Caco-2 (cell line): ENCODE measurements at regions not wholly inside any gene's neighbourhood (a gene's known extent, or its start where the extent isn't known, plus 50 kb on each side); places are given as distances from the start of the nearest gene placed in this dataset.
A peak's percentile ranks its signal among the peaks of the same experiment; 100 is the strongest.

ENCODE experiments used
- BruUV-seq: library from RNA; stranded (reverse); fragments of 400-500 nt; replicated peaks from 2 replicates; lab custom pipeline; 2021; lab: Mats Ljungman, UMichigan
- CTCF ChIA-PET: fragments of 300-600 bp; sonication (Branson Sonifier 250); formaldehyde crosslinking; loops from one replicate; lab custom pipeline; 2022; ENCODE audit warnings: antibody characterized with exemption; lab: Charles Lee
- POLR2A ChIA-PET: fragments of 300-600 bp; sonication (Branson Sonifier 250); formaldehyde crosslinking; loops from one replicate; lab custom pipeline; 2022; ENCODE audit warnings: antibody characterized with exemption; lab: Charles Lee
- DNase-seq, 2 experiments: peaks; one replicate each; pipeline versions ENCODE4 v3.0.0 to v3.0.0-alpha.2; 2020 to 2022
- H3K27me3 ChIP-seq: replicated peaks from 2 replicates; pipeline ENCODE4 v1.6.0; 2011; ENCODE audit warnings: low read length; ENCODE audit not compliant: control insufficient read depth, insufficient read depth
- H3K36me3 ChIP-seq: 2 replicates; pipeline ENCODE4 v1.5.1; 2011; ENCODE audit warnings: low read length; ENCODE audit not compliant: control insufficient read depth, insufficient read depth
- H3K4me1 ChIP-seq: fragments of 250-450 bp; sonication (Bioruptor Pico); 2 replicates; pipeline ENCODE4 v1.5.1; 2020; ENCODE audit warnings: mild to moderate bottlenecking
- H3K4me3 ChIP-seq: 2 replicates; pipeline ENCODE4 v1.5.1; 2011; ENCODE audit warnings: low read depth, mild to moderate bottlenecking, control low read depth, low read length
- H3K9me3 ChIP-seq: fragments of 250-450 bp; sonication (Bioruptor Pico); 2 replicates; pipeline ENCODE4 v1.5.1; 2020; ENCODE audit warnings: mild to moderate bottlenecking, moderate library complexity
- H3K27ac Mint-ChIP-seq: one replicate; pipeline ENCODE4 v1.8.0; 2022; ENCODE audit warnings: mixed read lengths; ENCODE audit not compliant: unreplicated experiment
- H3K27me3 Mint-ChIP-seq: one replicate; pipeline ENCODE4 v1.8.0; 2022; ENCODE audit warnings: mixed read lengths; ENCODE audit not compliant: insufficient read depth, unreplicated experiment
- H3K36me3 Mint-ChIP-seq: one replicate; pipeline ENCODE4 v1.8.0; 2022; ENCODE audit warnings: mild to moderate bottlenecking, mixed read lengths; ENCODE audit not compliant: insufficient read depth, unreplicated experiment
- H3K4me1 Mint-ChIP-seq: one replicate; pipeline ENCODE4 v1.8.0; 2022; ENCODE audit warnings: low read depth, mixed read lengths; ENCODE audit not compliant: unreplicated experiment
- H3K4me3 Mint-ChIP-seq: one replicate; pipeline ENCODE4 v1.8.0; 2022; ENCODE audit warnings: mild to moderate bottlenecking, moderate library complexity, mixed read lengths; ENCODE audit not compliant: unreplicated experiment
- H3K9me3 Mint-ChIP-seq: one replicate; pipeline ENCODE4 v1.8.0; 2022; ENCODE audit warnings: mixed read lengths; ENCODE audit not compliant: unreplicated experiment
- CTCF ChIP-seq, 2 experiments: fragments of 200-600 bp in 1 of 2; IDR thresholded peaks; 1 replicate in 1 of 2; 2 replicates in 1 of 2; pipeline versions ENCODE4 v1.5.1 to v1.8.0; 2011 to 2022; ENCODE audit warnings: antibody characterized with exemption in 1 of 2, control low read depth in 1 of 2, inconsistent platforms in 1 of 2, low read depth in 1 of 2, low read length in 1 of 2, mild to moderate bottlenecking in 1 of 2, moderate library complexity in 1 of 2; ENCODE audit not compliant: insufficient read depth in 1 of 2, severe bottlenecking in 1 of 2, unreplicated experiment in 1 of 2
- intact Hi-C: fragments of 100-400 bp; cut with micrococcal nuclease; formaldehyde crosslinking; loops from one replicate; pipeline ENCODE4 v1.10.0; 2022; ENCODE audit not compliant: unreplicated experiment

- Mint-ChIP-seq H3K27me3 (no peaks in the 10 kb centered on the region), H3K27ac (no peak overlapping the region), H3K9me3 (peaks cover 13% of the 10 kb centered on the region), H3K4me3 (no peak overlapping the region), H3K36me3 (no peaks in the 10 kb centered on the region), H3K4me1 (peaks cover 29% of the 10 kb centered on the region)
- no peak for DNase-seq
- Histone ChIP-seq H3K36me3 (no peaks in the 10 kb centered on the region), H3K4me1 (peaks cover 39% of the 10 kb centered on the region), H3K9me3 (peaks cover 7% of the 10 kb centered on the region; the same call in 1 of the 2 replicates), H3K4me3 (no peak overlapping the region), H3K27me3 (no peaks in the 10 kb centered on the region)
- ChIA-PET CTCF (no interaction called here), POLR2A (no interaction called here)
- no TSS peak for BruUV-seq
- no peak for TF ChIP-seq CTCF (IDR thresholded peaks at IDR 0.05; ENCODE audit: insufficient read depth in 1 of 2, low read depth in 1 of 2, low read length in 1 of 2, severe bottlenecking in 1 of 2, unreplicated experiment in 1 of 2)
- intact Hi-C loops: no loop called here
Observed at GRCh38 chr13:79771493-79771892, 290.5 kb downstream of the NDFIP2 start.

GRCh38 chr13:79770056-79770455 is 289.1 kb downstream of the NDFIP2 start:
- intact Hi-C loops: no loop called here
- H3K9me3 Mint-ChIP-seq: peaks cover 13% of the 10 kb centered on the region
- BruUV-seq: no TSS peak
- TF ChIP-seq CTCF (IDR thresholded peaks at IDR 0.05; ENCODE audit: insufficient read depth in 1 of 2, low read depth in 1 of 2, low read length in 1 of 2, severe bottlenecking in 1 of 2, unreplicated experiment in 1 of 2): no peak
- peaks cover 24% of the 10 kb centered on the region for H3K4me1 Mint-ChIP-seq
- Histone ChIP-seq H3K4me3 (no peak overlapping the region), H3K36me3 (no peaks in the 10 kb centered on the region), H3K27me3 (no peaks in the 10 kb centered on the region), H3K4me1 (peaks cover 29% of the 10 kb centered on the region), H3K9me3 (peaks cover 7% of the 10 kb centered on the region; the same call in 1 of the 2 replicates)
- DNase-seq: no peak
- H3K4me3 Mint-ChIP-seq: no peak overlapping the region
- H3K36me3 Mint-ChIP-seq: no peaks in the 10 kb centered on the region
- no peaks in the 10 kb centered on the region for H3K27me3 Mint-ChIP-seq
- H3K27ac Mint-ChIP-seq: no peak overlapping the region
- POLR2A ChIA-PET: no interaction called here
- CTCF ChIA-PET: no interaction called here

- Histone ChIP-seq H3K9me3 (peaks cover 7% of the 10 kb centered on the region; the same call in 1 of the 2 replicates), H3K36me3 (no peaks in the 10 kb centered on the region), H3K27me3 (no peaks in the 10 kb centered on the region), H3K4me3 (no peak overlapping the region), H3K4me1 (peaks cover 23% of the 10 kb centered on the region)
- POLR2A ChIA-PET: interaction anchor here (1.1 to 1.6 kb wide), 2 partner anchors 12 to 574 kb away, joined by 4 to 8 read pairs; partner anchors contain the start of gene SPRY2
- Mint-ChIP-seq H3K36me3 (no peaks in the 10 kb centered on the region), H3K27me3 (no peaks in the 10 kb centered on the region), H3K27ac (no peak overlapping the region), H3K9me3 (peaks cover 29% of the 10 kb centered on the region), H3K4me1 (peaks cover 14% of the 10 kb centered on the region), H3K4me3 (no peak overlapping the region)
- no peak for TF ChIP-seq CTCF (IDR thresholded peaks at IDR 0.05; ENCODE audit: insufficient read depth in 1 of 2, low read depth in 1 of 2, low read length in 1 of 2, severe bottlenecking in 1 of 2, unreplicated experiment in 1 of 2)
- intact Hi-C loops: loop anchor here (1.0 to 2.0 kb wide), 4 partner anchors 9 to 88 kb away; no protein-coding TSS in a partner anchor
- CTCF ChIA-PET: interaction anchor here (0.7 to 1.3 kb wide), 4 partner anchors 9 to 596 kb away, joined by 3 to 8 read pairs (median 6); partner anchors contain the start of gene SPRY2
- no TSS peak for BruUV-seq
- peak; percentile 62 to 66 for DNase-seq
Observed at GRCh38 chr13:79767126-79767525, 286.2 kb downstream of the NDFIP2 start.
